Loucy (cell line): ENCODE measurements at regions not wholly inside any gene's neighbourhood (a gene's known extent, or its start where the extent isn't known, plus 50 kb on each side); places are given as distances from the start of the nearest gene placed in this dataset.

ENCODE experiments used
- H2AFZ ChIP-seq: fragments of 200-600 bp; sonication (generic); 2 replicates; pipeline ENCODE4 v1.6.0; 2016; ENCODE audit warnings: antibody characterized with exemption, mild to moderate bottlenecking, low read length, moderate library complexity
- H3F3A ChIP-seq: fragments of 200-600 bp; 2 replicates; pipeline ENCODE4 v1.6.0; 2016; ENCODE audit warnings: antibody characterized with exemption, low read depth, mild to moderate bottlenecking
- H3K27me3 ChIP-seq: fragments of 200-600 bp; sonication (generic); 2 replicates; pipeline ENCODE4 v1.6.1; 2014; ENCODE audit warnings: low read length, mild to moderate bottlenecking; ENCODE audit not compliant: insufficient read depth, poor library complexity, severe bottlenecking
- H3K36me3 ChIP-seq: fragments of 200-600 bp; sonication (generic); 2 replicates; pipeline ENCODE4 v1.6.1; 2016; ENCODE audit warnings: low read length; ENCODE audit not compliant: insufficient read depth
- H3K4me1 ChIP-seq: fragments of 200-600 bp; sonication (generic); 2 replicates; pipeline ENCODE4 v1.5.1; 2014; ENCODE audit warnings: low read length, mild to moderate bottlenecking; ENCODE audit not compliant: insufficient read depth, poor library complexity, severe bottlenecking
- H3K4me2 ChIP-seq: fragments of 200-600 bp; sonication (generic); 2 replicates; pipeline ENCODE4 v1.6.0; 2014; ENCODE audit warnings: antibody characterized with exemption, low read length, low read depth, mild to moderate bottlenecking; ENCODE audit not compliant: poor library complexity, severe bottlenecking
- H3K4me3 ChIP-seq: fragments of 200-600 bp; sonication (generic); 2 replicates; pipeline ENCODE4 v1.5.1; 2014; ENCODE audit warnings: low read length, mild to moderate bottlenecking, mixed read lengths; ENCODE audit not compliant: poor library complexity, severe bottlenecking
- H3K79me2 ChIP-seq: fragments of 200-600 bp; sonication (generic); 2 replicates; pipeline ENCODE4 v1.6.1; 2014; ENCODE audit warnings: low read length; ENCODE audit not compliant: insufficient read depth
- H3K9ac ChIP-seq: fragments of 200-600 bp; sonication (generic); 2 replicates; pipeline ENCODE4 v1.6.0; 2014; ENCODE audit warnings: mild to moderate bottlenecking, low read depth, low read length, moderate library complexity; ENCODE audit not compliant: poor library complexity, severe bottlenecking
- H3K9me2 ChIP-seq: fragments of 200-600 bp; sonication (generic); replicated peaks from 2 replicates; pipeline ENCODE4 v1.6.1; 2016; ENCODE audit warnings: low read depth, low read length, mixed read lengths
- H3K9me3 ChIP-seq: fragments of 200-600 bp; sonication (generic); 2 replicates; pipeline ENCODE4 v1.6.1; 2014; ENCODE audit warnings: mild to moderate bottlenecking, antibody characterized with exemption, low read length, low read depth; ENCODE audit not compliant: insufficient read depth
- H4K20me1 ChIP-seq: fragments of 200-600 bp; sonication (generic); 2 replicates; pipeline ENCODE4 v1.6.0; 2014; ENCODE audit warnings: antibody characterized with exemption, low read length, mild to moderate bottlenecking; ENCODE audit not compliant: insufficient read depth, poor library complexity, severe bottlenecking
- EZH2phosphoT487 ChIP-seq: fragments of 200-600 bp; IDR thresholded peaks from 2 replicates; pipeline ENCODE4 v1.6.1; 2018; ENCODE audit warnings: antibody characterized with exemption, mild to moderate bottlenecking, moderate library complexity, borderline replicate concordance
- TF ChIP-seq, protein P1 (sequence below): fragments of 200-600 bp; sonication (generic); conservative IDR thresholded peaks from 2 replicates; pipeline ENCODE4 v1.5.1; 2014; ENCODE audit warnings: mild to moderate bottlenecking, antibody characterized with exemption, low read length

GRCh38 chr13:40316301-40316700, 350.1 kb downstream of the FOXO1 start:
- Histone ChIP-seq H2AFZ (no peak overlapping the region), H3K27me3 (no peaks in the 10 kb centered on the region), H3F3A (no peaks in the 10 kb centered on the region), H4K20me1 (no peaks in the 10 kb centered on the region), H3K9me2 (no peaks in the 10 kb centered on the region), H3K4me3 (no peak overlapping the region), H3K9ac (no peak overlapping the region), H3K36me3 (no peaks in the 10 kb centered on the region), H3K4me1 (peaks cover 13% of the 10 kb centered on the region), H3K4me2 (no peak overlapping the region), H3K79me2 (no peaks in the 10 kb centered on the region), H3K9me3 (no peaks in the 10 kb centered on the region)
- TF ChIP-seq EZH2phosphoT487: no peak

- no peak overlapping the region for H3K4me2 ChIP-seq
Observed at GRCh38 chr13:40317980-40318327, 348.5 kb downstream of the FOXO1 start.

DNA sequence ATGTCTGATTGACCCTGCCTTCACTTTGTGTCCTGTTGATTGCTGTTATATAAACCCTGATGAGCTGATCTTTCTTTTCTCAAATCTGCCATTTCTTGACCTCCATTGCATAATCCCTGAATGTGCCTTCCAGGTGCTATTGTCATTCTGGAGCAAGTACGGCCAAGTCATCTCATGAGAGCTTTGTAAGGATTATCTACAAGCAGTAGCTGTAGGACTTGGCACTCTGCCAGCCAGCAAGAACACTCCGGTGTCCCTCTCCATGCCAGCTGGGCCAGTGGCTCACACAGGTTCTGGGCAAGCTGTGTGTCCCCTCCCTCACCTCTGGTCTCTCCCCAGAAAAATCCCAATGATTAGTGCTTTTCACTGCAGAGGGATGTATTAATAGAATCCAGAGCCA, 348.1 kb downstream of the FOXO1 start:
- TF ChIP-seq, protein P1, sequence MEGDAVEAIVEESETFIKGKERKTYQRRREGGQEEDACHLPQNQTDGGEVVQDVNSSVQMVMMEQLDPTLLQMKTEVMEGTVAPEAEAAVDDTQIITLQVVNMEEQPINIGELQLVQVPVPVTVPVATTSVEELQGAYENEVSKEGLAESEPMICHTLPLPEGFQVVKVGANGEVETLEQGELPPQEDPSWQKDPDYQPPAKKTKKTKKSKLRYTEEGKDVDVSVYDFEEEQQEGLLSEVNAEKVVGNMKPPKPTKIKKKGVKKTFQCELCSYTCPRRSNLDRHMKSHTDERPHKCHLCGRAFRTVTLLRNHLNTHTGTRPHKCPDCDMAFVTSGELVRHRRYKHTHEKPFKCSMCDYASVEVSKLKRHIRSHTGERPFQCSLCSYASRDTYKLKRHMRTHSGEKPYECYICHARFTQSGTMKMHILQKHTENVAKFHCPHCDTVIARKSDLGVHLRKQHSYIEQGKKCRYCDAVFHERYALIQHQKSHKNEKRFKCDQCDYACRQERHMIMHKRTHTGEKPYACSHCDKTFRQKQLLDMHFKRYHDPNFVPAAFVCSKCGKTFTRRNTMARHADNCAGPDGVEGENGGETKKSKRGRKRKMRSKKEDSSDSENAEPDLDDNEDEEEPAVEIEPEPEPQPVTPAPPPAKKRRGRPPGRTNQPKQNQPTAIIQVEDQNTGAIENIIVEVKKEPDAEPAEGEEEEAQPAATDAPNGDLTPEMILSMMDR: no peak
- TF ChIP-seq EZH2phosphoT487: no peak
- Histone ChIP-seq H4K20me1 (no peaks in the 10 kb centered on the region), H3F3A (no peaks in the 10 kb centered on the region), H3K79me2 (no peaks in the 10 kb centered on the region), H3K27me3 (no peaks in the 10 kb centered on the region), H3K9me3 (peaks cover 3% of the 10 kb centered on the region; the same call in 1 of the 2 replicates), H2AFZ (no peak overlapping the region), H3K4me3 (no peak overlapping the region), H3K4me2 (no peak overlapping the region), H3K36me3 (no peaks in the 10 kb centered on the region), H3K4me1 (peaks cover 13% of the 10 kb centered on the region), H3K9me2 (no peaks in the 10 kb centered on the region), H3K9ac (no peak overlapping the region)

More at GRCh38 chr13:40317980-40318327, 348.5 kb downstream of the FOXO1 start:
- peaks cover 13% of the 10 kb centered on the region for H3K4me1 ChIP-seq
- H3K27me3 ChIP-seq: no peaks in the 10 kb centered on the region
- no peaks in the 10 kb centered on the region for H3K9me3 ChIP-seq
- H3K36me3 ChIP-seq: no peaks in the 10 kb centered on the region
- no peak overlapping the region for H2AFZ ChIP-seq
- no peak for TF ChIP-seq EZH2phosphoT487
- TF ChIP-seq, protein P1: no peak
- no peaks in the 10 kb centered on the region for H3K79me2 ChIP-seq
- H3K9ac ChIP-seq: no peak overlapping the region
- H3K9me2 ChIP-seq: no peaks in the 10 kb centered on the region
- no peak overlapping the region for H3K4me3 ChIP-seq
- no peaks in the 10 kb centered on the region for H4K20me1 ChIP-seq
- H3F3A ChIP-seq: no peaks in the 10 kb centered on the region
